Gastroesophageal sphincter (tissue), 3 donors: ENCODE measurements at regions not wholly inside any gene's neighbourhood (a gene's known extent, or its start where the extent isn't known, plus 50 kb on each side); places are given as distances from the start of the nearest gene placed in this dataset.

Experiments used
- CTCF ChIP-seq, 4 experiments: fragments of 200-600 bp in 2 of 4; fragments of 450-650 bp in 2 of 4; sonication (generic) in 1 of 4; IDR thresholded peaks; one replicate each; pipeline ENCODE4 v1.5.1; 2017 to 2019; ENCODE audit warnings: antibody characterized with exemption in 4 of 4, mild to moderate bottlenecking in 2 of 4, moderate library complexity in 2 of 4
- EP300 ChIP-seq: sonication (generic); formaldehyde crosslinking; IDR thresholded peaks from one replicate; pipeline ENCODE4 v1.6.1; 2017; ENCODE audit warnings: antibody characterized with exemption, mild to moderate bottlenecking

GRCh38 chr15:67924359-67924974 lies 84.6 kb upstream of the RNU6-1 start:
- TF ChIP-seq CTCF (IDR thresholded peaks at IDR 0.05) (no peak), EP300 (no peak)
